AG04449 (cell line): ENCODE measurements at regions not wholly inside any gene's neighbourhood (a gene's known extent, or its start where the extent isn't known, plus 50 kb on each side); places are given as distances from the start of the nearest gene placed in this dataset.

Source experiments
- CTCF ChIA-PET: fragments of 350-600 bp; formaldehyde crosslinking; extraction: SDS; loops from one replicate; lab custom pipeline; 2021; ENCODE audit warnings: antibody characterized with exemption; lab: Yijun Ruan, JAX
- POLR2A ChIA-PET: fragments of 400-600, 350-600 bp; formaldehyde crosslinking; extraction: SDS; loops from one replicate; lab custom pipeline; 2020; ENCODE audit warnings: antibody characterized with exemption, inconsistent platforms; lab: Yijun Ruan, JAX
- DNase-seq: peaks from one replicate; pipeline ENCODE4 v3.0.0-alpha.2; 2010; ENCODE audit warnings: low read depth, low spot score
- H3K4me3 ChIP-seq: 2 replicates; pipeline ENCODE4 v1.5.1; 2011; ENCODE audit warnings: low read depth, mild to moderate bottlenecking, control low read depth, low read length
- CTCF ChIP-seq: IDR thresholded peaks from one replicate; pipeline ENCODE4 v1.5.1; 2011; ENCODE audit warnings: mild to moderate bottlenecking, moderate library complexity, low read length, control low read depth, inconsistent platforms; ENCODE audit not compliant: insufficient read depth; ENCODE audit errors: missing control alignments

GRCh38 chr3:40620151-40620550, 95.4 kb downstream of the ZNF621 start:
- ChIA-PET CTCF (no interaction called here), POLR2A (no interaction called here)
- no peak overlapping the region for H3K4me3 ChIP-seq
- no peak for DNase-seq
- TF ChIP-seq CTCF: no peak

GRCh38 chr3:40621252-40621651, 96.5 kb downstream of the ZNF621 start:
- ChIA-PET CTCF (no interaction called here), POLR2A (no interaction called here)
- no peak for TF ChIP-seq CTCF
- no peak overlapping the region for H3K4me3 ChIP-seq
- DNase-seq: no peak

- ChIA-PET CTCF (no interaction called here), POLR2A (no interaction called here)
- no peak for TF ChIP-seq CTCF
- DNase-seq: no peak
- H3K4me3 ChIP-seq: no peak overlapping the region
Observed at GRCh38 chr3:40623567-40623966, 98.8 kb downstream of the ZNF621 start.

GRCh38 chr3:40624189-40624769, 99.5 kb downstream of the ZNF621 start:
- H3K4me3 ChIP-seq: no peak overlapping the region
- ChIA-PET CTCF (no interaction called here), POLR2A (no interaction called here)
- no peak for DNase-seq
- no peak for TF ChIP-seq CTCF

GRCh38 chr3:40627095-40627494, 102.3 kb downstream of the ZNF621 start:
- POLR2A ChIA-PET: no interaction called here
- no peak for DNase-seq
- no peak overlapping the region for H3K4me3 ChIP-seq
- no peak for TF ChIP-seq CTCF
- CTCF ChIA-PET: no interaction called here

- DNase-seq: no peak
- TF ChIP-seq CTCF: no peak
- no peak overlapping the region for H3K4me3 ChIP-seq
- ChIA-PET CTCF (no interaction called here), POLR2A (no interaction called here)
Observed at GRCh38 chr3:40628984-40629383, 104.2 kb downstream of the ZNF621 start.
